Peyer's patch (tissue), 4 donors: ENCODE measurements at regions not wholly inside any gene's neighbourhood (a gene's known extent, or its start where the extent isn't known, plus 50 kb on each side); places are given as distances from the start of the nearest gene placed in this dataset.

Experiments
- DNase-seq, 3 donors: peaks; one replicate each; pipeline ENCODE4 v3.0.0-alpha.2; 2017 to 2019
- H3K27ac ChIP-seq, 4 donors: fragments of 200-600 bp; sonication (generic); one replicate each; pipeline ENCODE4 v1.5.1; 2016 to 2019
- H3K27me3 ChIP-seq, 2 donors: fragments of 200-600 bp; sonication (generic); one replicate each; pipeline ENCODE4 v1.5.1; 2019
- H3K36me3 ChIP-seq, 3 donors: fragments of 200-600 bp; sonication (generic); one replicate each; pipeline ENCODE4 v1.5.1; 2016 to 2019
- H3K4me1 ChIP-seq, 4 donors: fragments of 200-600 bp; sonication (generic); one replicate each; pipeline ENCODE4 v1.5.1; 2016 to 2019
- H3K4me3 ChIP-seq, 4 donors: fragments of 200-600 bp; sonication (generic); 1 replicate in 3 of 4; 2 replicates in 1 of 4; pipeline ENCODE4 v1.5.1; 2016 to 2019; ENCODE audit warnings: mild to moderate bottlenecking in 1 of 4
- H3K9me3 ChIP-seq, 4 donors: fragments of 200-600 bp; sonication (generic); one replicate each; pipeline ENCODE4 v1.5.1; 2016 to 2019; ENCODE audit warnings: mild to moderate bottlenecking in 1 of 4
- CTCF ChIP-seq, 6 experiments: fragments of 450-650 bp in 4 of 6; fragments of 200-600 bp in 2 of 6; sonication (generic) in 1 of 6; IDR thresholded peaks; one replicate each; pipeline ENCODE4 v1.5.1; 2017 to 2019; ENCODE audit warnings: antibody characterized with exemption in 6 of 6, mild to moderate bottlenecking in 3 of 6, moderate library complexity in 1 of 6
- POLR2A ChIP-seq, 2 donors: fragments of 450-650 bp; IDR thresholded peaks; one replicate each; pipeline ENCODE4 v1.5.1; 2017; ENCODE audit warnings: antibody characterized with exemption in 2 of 2, mild to moderate bottlenecking in 2 of 2, moderate library complexity in 2 of 2

GRCh38 chr15:95287720-95288103 is 1042.8 kb upstream of the NR2F2 start:
- TF ChIP-seq CTCF (IDR thresholded peaks at IDR 0.05) (no peak), POLR2A (IDR thresholded peaks at IDR 0.05) (no peak)
- DNase-seq, result no peak
- Histone ChIP-seq H3K4me1 (no peaks in the 10 kb centered on the region), H3K27ac (peak overlapping the region; percentile 25 to 68 (median 41)), H3K27me3 (no peaks in the 10 kb centered on the region), H3K9me3 (no peaks in the 10 kb centered on the region), H3K4me3 (no peak overlapping the region), H3K36me3 (no peaks in the 10 kb centered on the region)

- Histone ChIP-seq H3K36me3 (no peaks in the 10 kb centered on the region), H3K27ac (peak overlapping the region in 1 of 4 donors; percentile 68), H3K4me1 (no peaks in the 10 kb centered on the region), H3K27me3 (no peaks in the 10 kb centered on the region), H3K9me3 (no peaks in the 10 kb centered on the region), H3K4me3 (no peak overlapping the region)
- no peak for TF ChIP-seq CTCF (IDR thresholded peaks at IDR 0.05)
- TF ChIP-seq POLR2A (IDR thresholded peaks at IDR 0.05), result no peak
- no peak for DNase-seq
Measured at GRCh38 chr15:95288626-95289025, 1041.9 kb upstream of the NR2F2 start.

- no peaks in the 10 kb centered on the region for H3K27me3 ChIP-seq
- no peaks in the 10 kb centered on the region for H3K36me3 ChIP-seq
- no peaks in the 10 kb centered on the region for H3K9me3 ChIP-seq
- no peak for TF ChIP-seq POLR2A (IDR thresholded peaks at IDR 0.05)
- no peak for TF ChIP-seq CTCF (IDR thresholded peaks at IDR 0.05)
- DNase-seq, result no peak
- no peak overlapping the region for H3K4me3 ChIP-seq
- H3K4me1 ChIP-seq, result no peaks in the 10 kb centered on the region
- H3K27ac ChIP-seq, result no peak overlapping the region
Measured at GRCh38 chr15:95290176-95290974, 1040.1 kb upstream of the NR2F2 start.

GRCh38 chr15:95291898-95292472 is 1038.5 kb upstream of the NR2F2 start:
- H3K27ac ChIP-seq, result no peak overlapping the region
- no peaks in the 10 kb centered on the region for H3K9me3 ChIP-seq
- H3K4me1 ChIP-seq, result no peaks in the 10 kb centered on the region
- TF ChIP-seq CTCF (IDR thresholded peaks at IDR 0.05) (peak in 5 of 6 experiments; percentile 50 to 67 (median 64)), POLR2A (IDR thresholded peaks at IDR 0.05) (no peak)
- H3K27me3 ChIP-seq, result no peaks in the 10 kb centered on the region
- no peak overlapping the region for H3K4me3 ChIP-seq
- no peak for DNase-seq
- no peaks in the 10 kb centered on the region for H3K36me3 ChIP-seq

GRCh38 chr15:95292785-95293450 is 1037.6 kb upstream of the NR2F2 start:
- H3K4me3 ChIP-seq, result no peak overlapping the region
- no peak for DNase-seq
- peak overlapping the region in 2 of 4 donors; percentile 12 to 28 for H3K27ac ChIP-seq
- H3K36me3 ChIP-seq, result no peaks in the 10 kb centered on the region
- H3K4me1 ChIP-seq, result no peaks in the 10 kb centered on the region
- no peaks in the 10 kb centered on the region for H3K9me3 ChIP-seq
- no peak for TF ChIP-seq POLR2A (IDR thresholded peaks at IDR 0.05)
- no peak for TF ChIP-seq CTCF (IDR thresholded peaks at IDR 0.05)
- H3K27me3 ChIP-seq, result no peaks in the 10 kb centered on the region
